SU-DHL-6 (cell line): ENCODE measurements at regions not wholly inside any gene's neighbourhood (a gene's known extent, or its start where the extent isn't known, plus 50 kb on each side); places are given as distances from the start of the nearest gene placed in this dataset.

Experiments
- EZH2phosphoT487 ChIP-seq: fragments of 200-600 bp; sonication (generic), shearing (Covaris generic); conservative IDR thresholded peaks from 2 replicates; pipeline ENCODE4 v1.6.1; 2018; ENCODE audit warnings: mild to moderate bottlenecking, antibody characterized with exemption, low read length, moderate library complexity, mixed read lengths
- TF ChIP-seq, protein P1 (sequence below): fragments of 200-600 bp; sonication (generic); IDR thresholded peaks from one replicate; pipeline ENCODE4 v1.5.1; 2017; ENCODE audit warnings: antibody characterized with exemption, mild to moderate bottlenecking, low read length, moderate library complexity; ENCODE audit not compliant: insufficient read depth, poor library complexity, severe bottlenecking

DNA sequence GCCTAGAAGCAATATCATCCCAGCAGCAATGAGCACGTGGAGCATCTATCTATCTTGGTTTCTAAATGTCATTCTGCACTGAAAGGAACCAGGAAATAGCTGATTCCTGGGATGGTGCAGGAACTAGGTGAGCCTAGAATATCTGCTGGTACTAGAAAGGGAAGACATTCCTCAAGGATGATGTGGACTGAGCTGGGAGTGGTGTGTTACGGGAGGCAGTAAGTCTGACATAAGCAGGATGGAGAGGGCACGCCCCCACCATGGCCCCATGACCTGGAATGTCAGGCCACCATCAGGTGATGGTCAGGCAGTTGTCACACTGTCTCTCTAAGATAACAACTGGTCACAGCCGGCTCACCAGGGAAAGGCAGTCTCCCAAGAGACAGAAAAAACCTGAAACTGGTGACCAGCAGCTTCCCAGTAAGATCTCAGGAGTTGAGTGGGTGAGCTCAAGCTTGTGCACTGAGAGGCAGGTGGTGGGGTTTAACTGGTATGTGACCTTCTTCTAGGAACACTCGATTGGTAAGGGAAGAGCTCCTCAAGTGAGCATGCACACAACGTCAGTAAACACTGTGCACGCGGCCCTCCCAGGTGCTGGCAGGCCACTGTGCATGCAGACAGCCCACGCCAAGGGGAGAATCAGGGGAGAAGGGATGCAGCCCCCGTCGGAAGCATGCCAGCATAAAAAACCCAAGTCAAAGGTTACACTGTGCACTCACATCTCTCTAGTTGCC lies 148.7 kb downstream of the ADSS2 start:
- TF ChIP-seq, protein P1, sequence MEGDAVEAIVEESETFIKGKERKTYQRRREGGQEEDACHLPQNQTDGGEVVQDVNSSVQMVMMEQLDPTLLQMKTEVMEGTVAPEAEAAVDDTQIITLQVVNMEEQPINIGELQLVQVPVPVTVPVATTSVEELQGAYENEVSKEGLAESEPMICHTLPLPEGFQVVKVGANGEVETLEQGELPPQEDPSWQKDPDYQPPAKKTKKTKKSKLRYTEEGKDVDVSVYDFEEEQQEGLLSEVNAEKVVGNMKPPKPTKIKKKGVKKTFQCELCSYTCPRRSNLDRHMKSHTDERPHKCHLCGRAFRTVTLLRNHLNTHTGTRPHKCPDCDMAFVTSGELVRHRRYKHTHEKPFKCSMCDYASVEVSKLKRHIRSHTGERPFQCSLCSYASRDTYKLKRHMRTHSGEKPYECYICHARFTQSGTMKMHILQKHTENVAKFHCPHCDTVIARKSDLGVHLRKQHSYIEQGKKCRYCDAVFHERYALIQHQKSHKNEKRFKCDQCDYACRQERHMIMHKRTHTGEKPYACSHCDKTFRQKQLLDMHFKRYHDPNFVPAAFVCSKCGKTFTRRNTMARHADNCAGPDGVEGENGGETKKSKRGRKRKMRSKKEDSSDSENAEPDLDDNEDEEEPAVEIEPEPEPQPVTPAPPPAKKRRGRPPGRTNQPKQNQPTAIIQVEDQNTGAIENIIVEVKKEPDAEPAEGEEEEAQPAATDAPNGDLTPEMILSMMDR, result no peak
- TF ChIP-seq EZH2phosphoT487, result no peak
